ENCODE measurements at regions not wholly inside any gene's neighbourhood (a gene's known extent, or its start where the extent isn't known, plus 50 kb on each side); places are given as distances from the start of the nearest gene placed in this dataset.

DNA sequence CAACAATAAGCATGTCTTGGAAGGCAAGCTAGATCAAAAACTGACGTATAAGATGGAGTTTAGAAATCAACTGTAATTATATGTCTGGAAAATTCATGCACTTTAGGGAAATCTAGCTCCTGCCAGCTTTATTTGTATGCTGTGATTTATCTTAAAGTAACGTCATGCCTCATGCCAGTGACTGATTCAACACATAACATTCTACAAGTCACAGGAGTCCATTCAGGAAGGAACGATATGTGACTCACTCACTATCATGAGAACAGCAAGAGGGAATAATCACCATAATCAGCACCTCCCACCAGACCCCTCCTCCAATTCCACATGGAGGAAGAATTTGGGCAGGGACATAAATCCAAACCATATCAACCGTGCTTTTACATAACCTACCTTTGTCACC is 682.4 kb upstream of the ADAMTS5 start:
- DNase-seq: no peak

DNA sequence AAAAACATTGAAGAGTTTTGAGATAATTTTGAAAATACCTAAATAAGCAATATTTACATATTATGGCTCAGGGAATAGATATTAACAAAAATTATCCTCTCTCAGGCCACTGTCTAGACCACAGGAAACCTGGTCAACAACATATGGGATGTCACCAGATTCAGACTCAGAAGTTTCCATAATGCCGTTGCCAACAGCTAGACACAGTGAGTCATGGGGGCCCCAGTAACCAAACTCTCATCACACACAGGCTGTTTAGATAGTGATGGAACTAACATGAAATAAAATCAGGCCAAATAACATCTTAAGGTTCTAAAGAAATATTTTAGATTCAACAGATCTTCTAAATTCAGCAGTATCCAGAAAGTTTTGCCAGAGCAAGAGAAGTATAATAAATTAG is 681.7 kb upstream of the ADAMTS5 start:
- no peak for DNase-seq

DNA sequence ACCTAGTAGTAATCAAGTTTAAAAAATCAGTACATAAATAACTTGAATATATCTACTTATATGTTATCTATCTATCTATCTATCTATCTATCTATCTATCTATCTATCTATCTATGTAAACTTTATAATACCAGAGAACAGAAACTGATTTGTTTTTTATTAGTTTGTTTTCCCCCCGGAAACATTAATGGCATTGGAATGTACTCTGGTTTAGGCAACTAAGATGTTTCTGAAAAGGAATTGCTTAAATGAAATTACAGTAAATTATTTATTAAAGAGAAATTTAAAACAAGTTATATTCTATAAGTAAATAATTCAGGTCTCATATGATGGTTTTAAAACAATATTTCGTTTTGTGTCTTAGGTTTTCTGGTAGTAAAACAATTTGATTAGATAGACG is 681.0 kb upstream of the ADAMTS5 start:
- DNase-seq: no peak

DNA sequence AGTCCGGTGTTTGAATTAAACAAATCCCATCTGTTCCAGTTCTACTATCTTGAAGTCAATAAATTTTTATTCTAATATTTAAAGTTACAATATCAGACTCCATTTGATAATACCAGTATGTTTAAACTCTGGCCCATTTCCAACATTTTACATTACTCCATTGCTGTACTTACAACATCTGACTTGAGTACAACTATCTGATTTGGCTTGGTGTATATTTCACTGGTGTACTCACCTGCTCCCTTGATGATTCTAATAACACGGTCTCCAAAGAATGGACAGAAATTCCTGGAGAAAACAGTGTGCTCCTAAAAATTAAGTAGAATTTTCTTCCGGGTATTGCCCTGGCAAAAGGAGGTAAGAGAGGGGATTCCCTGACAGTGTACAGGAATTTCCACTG is 680.5 kb upstream of the ADAMTS5 start:
- DNase-seq: no peak

DNA sequence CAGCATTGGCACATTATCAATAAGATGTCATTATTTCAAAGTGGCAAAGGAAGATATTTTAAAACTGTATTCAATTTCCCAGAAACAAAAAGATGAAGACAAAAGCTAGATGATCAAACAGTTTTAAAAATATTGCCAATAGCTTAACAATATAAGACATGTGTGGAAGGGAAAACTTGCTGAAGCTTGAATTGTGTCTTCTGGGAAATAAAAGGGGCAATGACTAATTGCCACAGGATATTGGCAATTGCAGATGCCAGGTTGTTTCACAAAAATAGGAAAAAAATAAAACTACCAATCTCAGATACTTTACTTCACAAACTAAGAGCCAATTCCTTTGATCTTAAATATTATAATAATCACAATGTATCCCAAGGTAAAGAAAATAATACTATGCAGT is 679.8 kb upstream of the ADAMTS5 start:
- no peak for DNase-seq

DNA sequence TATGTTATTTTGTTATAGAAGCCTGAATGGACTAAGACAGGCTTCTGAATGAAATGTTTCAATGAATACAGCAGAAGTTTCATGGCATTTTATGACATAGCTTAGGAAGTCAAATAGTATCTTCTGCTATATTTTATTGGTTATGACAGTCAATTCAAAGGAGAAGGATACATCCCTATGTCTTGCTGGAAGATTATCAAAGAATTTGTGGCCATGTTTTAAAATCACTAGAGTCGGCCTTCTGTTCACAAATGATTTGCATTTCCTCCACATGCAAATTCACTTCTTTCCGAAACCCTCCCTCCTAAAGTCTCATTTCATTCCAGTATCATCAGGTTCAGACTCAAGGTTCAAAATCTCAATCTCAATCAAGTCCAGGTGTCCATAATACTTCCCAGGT is 679.2 kb upstream of the ADAMTS5 start:
- no peak for DNase-seq

DNA sequence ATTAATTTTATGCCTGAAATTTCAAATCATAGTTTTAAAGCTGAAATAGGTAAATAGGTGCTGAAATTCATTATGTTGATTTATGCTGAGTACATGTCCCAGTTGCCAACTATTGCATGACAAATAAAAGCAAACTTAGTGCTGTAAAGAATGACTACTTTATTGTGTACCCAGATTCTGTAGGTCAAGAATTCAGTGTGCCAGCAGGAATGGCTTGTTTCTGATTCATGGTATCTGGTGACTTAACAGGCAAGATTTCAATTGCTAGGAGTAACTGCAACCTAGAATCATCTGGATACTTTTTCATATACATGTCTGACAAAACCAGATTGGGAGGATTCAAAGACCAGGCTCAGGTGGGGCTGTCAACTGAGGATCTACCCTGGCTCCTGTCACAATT is 678.4 kb upstream of the ADAMTS5 start:
- DNase-seq: no peak

DNA sequence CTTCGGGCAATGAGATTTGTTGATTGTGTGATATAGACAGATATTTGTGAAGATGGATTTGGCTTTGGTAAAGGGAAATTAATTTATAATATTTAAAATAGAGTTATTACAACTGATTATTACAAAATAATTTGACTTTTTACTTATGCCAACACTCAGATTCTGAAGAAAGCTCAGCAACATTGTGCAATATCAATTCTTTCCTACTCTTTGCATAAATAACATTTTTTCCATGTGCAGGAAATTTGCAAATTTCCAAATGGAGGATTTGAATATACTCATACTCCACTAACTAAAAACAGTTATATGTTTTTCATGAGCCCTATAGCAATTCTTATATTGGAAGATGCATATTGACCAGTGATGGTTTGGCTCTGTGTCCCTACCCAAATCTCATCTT is 676.4 kb upstream of the ADAMTS5 start:
- DNase-seq: no peak

DNA sequence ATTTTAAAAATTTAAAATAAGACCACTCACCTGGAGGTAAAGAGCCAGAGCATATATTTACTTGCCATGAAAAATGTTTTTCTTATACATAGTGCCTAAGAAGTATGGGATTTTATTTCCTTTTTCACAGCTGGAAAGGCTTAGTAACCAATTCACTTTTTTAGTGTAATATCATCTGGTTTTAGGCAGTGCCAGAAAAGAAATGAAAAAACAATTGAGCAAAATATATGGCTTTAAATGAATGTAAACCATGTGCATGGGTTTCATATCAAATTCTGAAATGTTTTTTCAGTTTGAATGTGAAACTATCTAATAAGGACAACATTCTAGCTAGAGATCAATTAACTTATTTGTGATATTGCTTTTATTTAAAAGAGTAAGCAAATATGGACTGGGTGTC is 672.4 kb upstream of the ADAMTS5 start:
- DNase-seq: no peak

DNA sequence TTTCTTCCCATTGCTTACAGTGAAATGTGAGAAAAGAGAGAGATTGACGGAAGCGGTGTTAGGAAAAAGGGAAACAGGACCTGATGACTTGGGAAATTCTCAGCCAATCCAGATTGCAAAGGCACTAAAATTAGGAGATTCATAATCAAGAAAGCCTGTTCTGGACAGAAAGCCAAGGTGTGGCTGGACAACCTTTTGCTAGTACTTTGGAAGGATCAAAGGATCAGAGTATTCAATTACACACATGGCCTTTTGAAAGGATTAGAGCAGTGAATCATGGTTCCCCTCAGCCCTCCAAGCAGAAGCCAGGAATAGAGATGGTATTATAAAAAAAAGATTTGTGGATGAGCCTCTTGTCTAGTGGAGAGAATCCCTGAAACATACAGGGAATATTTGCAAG is 669.8 kb upstream of the ADAMTS5 start:
- no peak for DNase-seq

DNA sequence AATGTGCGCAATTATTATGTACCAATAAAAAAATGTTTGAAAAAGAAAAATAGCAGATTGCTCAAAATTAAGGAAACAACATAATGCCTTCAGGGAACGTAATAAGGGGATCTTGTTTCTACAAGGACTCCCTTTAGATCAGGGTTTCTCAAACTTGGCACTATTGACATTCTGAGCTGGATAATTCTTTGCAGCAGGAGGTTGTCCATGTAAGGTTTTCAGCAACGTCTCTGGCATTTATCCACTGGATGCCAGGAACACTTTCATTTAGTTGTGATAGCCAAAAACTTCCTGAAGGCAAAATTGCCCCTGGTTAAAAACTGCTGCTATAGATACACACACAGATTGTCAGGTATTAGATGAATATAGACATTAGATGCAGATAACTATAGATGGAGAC is 666.7 kb upstream of the ADAMTS5 start:
- no peak for DNase-seq

DNA sequence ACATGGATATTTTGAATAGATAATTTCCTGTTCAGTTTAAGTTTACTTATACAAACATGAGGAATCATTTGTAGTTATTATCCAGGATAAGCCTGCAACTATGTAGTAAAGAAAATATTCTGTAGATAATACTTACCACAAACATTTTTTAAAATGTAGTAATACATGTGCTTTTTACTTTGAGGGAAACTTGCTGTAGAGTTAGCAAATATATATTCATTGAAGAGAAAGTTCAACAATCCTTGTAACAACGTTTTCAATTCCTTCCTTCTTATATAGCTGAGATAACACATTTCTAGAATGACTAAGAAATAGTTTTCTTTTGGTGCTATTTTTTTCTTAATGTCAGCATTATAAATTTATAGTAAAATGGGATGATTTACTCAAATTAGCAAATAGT is 664.6 kb upstream of the ADAMTS5 start:
- DNase-seq: no peak

DNA sequence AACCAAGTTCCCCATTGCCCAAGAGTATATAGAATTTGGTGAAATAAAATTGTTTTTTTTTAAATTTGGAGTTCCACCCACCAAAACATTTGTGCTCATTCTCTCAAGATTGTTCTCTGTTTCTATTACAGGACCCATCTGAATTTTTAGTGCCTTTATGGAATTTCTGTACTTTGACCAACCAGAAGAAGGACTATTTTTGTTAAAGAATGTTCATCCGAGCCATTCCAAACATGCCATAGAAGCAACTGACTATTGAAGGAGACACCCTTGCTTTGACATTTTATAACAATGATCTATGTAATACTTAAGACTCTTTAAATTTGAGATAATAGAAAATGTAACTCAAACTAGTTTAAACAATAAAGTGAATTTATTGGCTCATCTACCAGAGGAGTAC is 655.7 kb upstream of the ADAMTS5 start:
- no peak for DNase-seq

DNA sequence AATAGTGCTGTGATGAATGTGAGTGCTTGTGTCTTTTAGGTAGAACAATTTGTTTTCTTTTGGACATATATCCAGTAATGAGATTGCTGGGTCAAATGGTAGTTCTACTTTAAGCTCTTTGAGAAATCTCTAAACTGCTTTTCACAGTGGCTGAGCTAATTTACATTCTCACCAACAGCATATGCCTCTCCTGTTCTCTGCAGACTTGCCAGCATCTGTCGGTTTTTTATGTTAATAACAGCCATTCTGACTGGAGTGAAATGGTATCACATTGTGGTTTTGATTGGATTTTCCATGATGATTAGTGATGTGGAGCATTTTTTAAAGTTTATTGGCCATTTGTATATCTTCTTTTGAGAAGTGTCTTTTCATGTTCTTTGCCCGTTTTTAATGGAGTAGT is 647.3 kb upstream of the ADAMTS5 start:
- no peak for DNase-seq

DNA sequence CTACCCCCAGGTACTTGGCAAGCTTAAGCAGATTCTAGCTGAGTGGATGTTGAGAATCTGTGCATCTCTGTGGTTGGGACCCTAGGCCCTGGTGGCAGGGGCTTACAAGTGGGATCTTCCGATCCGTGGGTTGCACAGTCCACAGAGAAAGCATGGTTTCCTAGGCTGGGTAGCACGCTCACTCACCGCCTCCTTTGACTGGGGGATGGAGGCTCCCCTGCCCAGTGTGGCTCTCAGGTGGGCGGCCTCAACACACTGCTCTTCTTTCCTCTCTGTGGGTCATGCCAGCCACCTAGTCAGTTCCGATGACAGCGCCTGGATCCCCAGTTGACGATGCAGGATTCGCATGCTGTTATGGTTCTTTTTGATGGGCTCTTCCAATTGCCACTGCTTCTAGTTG is 639.5 kb upstream of the ADAMTS5 start:
- no peak for DNase-seq

DNA sequence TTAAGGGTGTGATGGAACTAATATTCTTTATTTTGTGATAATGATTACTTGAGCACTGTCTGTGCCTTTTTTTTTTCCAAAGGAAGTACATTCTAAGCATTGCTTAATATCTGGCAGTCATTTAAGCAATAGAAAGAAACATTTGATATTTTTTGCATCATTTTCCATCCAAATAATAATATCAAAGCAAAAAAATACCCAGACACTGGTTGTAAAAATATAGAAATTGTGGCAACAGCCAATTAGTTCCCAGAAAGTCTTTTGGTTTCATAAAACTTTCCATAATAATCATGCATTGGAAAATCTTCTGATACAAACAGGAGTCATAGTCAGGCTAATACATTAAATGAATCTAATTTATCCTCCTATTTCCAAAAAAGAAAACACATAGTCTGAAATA is 629.3 kb upstream of the ADAMTS5 start:
- no peak for DNase-seq

DNA sequence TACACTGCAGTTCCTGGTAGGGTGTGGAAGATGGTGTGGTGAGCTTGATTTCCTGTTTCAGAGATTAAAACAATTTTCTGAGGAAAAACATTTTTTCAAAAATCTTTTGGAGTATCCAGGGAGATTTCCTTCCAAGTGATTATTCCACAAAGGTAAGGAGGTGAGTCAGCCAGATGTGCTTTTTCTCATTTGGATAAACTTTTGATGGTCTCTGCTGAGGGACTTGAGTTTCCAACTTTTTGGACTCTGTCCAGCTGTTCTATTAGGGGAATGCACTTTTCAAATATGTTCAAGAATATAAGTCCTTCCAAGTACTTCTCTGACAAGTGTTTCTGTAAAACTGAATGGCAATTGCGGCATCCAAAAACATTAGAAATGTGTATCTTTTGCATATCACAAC is 628.8 kb upstream of the ADAMTS5 start:
- no peak for DNase-seq

DNA sequence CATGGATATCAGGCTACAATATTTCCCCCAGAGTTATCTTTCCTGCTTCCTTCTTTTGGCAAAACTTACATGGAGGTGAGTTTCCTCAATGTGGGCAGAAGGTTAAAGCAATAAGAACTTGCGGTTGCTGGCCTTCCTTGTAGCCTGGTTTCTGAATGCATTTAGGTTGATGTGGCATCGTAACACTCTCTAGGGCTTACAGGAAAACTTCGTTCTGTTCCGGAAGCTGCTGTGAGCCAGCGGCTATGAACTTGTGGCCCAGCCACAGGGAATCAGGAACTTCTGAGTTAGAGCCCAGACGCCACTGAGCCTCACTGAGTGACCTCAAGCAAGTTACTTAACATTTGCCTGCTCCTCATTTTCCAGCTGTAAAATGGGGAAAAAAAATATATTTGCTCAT is 623.4 kb upstream of the ADAMTS5 start:
- DNase-seq: no peak

DNA sequence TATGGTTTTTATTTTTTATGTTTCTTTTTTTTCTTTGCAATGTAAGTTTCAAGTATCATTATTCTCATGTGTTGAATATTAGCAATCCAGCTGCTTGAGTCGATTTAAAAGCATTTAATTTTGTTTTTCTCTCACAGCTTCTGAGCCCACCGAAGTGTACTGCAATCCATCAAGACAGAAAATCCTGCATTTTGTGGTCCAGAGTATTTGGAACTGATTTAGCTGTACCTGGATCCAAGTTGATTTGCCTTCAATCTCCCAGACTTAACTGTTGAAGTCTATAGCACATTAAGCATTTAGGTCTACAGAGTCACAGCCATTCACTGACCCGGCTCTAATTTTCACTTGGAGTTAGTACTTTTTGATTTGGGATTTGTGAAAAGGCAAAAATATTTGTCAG is 622.9 kb upstream of the ADAMTS5 start:
- DNase-seq: no peak

DNA sequence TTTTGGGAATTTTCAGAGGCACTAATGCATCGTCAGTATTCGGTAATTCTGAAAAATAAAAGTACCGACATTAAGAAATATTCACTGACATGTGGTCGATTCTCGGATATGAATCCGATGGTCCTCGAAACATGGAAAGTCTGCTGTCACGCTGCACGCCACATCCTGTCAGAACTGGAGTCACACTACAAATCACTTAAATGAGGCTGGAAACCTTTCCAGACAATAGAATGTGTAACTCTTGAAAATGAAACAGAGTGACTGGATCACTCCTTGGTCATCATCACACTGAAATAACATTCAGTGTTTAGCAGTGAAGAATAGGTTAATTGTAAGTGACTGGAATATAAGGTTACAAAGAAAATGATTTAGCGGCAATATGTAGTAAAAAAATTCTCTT is 620.1 kb upstream of the ADAMTS5 start:
- no peak for DNase-seq

DNA sequence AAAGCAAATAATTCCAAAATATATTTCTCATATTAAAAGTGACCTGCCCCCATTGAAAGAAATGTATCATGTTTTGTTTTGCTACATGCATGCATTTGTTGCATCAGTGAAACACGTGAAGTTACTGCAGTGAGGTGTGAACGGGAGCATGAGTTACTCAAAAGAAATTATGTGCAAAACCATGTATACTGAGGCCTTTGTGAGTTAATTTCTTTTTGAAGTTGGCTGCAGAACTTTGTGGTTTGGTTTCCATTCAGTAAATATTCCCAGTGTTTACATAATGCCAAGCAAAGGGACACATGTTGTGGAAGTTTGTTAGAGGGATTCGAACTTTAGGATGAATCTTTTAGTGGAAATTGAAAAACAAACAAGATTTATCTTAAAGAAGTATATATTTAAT is 619.4 kb upstream of the ADAMTS5 start:
- no peak for DNase-seq

DNA sequence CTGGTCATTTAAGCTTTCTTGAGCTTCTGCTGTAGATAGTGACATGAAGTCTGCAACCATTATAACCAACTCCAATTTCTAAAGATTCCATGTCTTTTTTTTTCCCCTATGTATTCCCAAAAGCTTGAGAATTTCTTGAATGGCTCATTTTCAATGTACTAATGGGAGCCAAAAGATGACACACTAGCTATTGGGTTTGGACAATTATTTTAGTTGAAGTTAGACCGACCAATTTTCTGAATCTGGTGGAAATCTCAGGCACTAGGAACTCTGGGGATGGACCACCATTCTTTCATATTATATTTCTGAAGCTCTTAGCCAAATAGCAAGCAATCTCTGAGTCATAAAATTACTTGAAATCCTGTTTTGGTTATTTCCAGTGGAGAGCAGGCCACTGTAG is 617.4 kb upstream of the ADAMTS5 start:
- DNase-seq: no peak

DNA sequence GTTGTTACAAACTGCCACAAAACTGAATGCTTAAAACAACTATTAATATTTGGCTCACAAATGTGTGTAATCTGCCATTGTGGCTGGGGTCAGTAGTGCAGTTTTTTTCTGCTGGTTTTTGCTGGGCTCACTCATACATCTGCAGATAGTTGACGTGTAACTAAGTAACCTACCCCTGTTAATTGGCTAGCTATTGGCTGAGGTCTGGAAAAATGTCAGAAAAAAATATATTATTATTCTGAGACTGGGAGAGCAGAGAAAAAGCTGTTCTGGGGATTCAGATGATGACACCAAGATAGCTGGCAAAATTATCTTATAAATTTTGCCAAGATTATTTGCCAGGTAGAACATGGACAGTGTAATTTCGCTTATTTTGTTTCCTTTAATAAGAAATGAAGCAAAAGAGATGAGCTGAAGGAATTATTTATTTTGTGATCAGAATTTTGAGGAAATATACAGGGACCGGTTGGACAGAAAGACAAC is 616.1 kb upstream of the ADAMTS5 start:
- DNase-seq: no peak

DNA sequence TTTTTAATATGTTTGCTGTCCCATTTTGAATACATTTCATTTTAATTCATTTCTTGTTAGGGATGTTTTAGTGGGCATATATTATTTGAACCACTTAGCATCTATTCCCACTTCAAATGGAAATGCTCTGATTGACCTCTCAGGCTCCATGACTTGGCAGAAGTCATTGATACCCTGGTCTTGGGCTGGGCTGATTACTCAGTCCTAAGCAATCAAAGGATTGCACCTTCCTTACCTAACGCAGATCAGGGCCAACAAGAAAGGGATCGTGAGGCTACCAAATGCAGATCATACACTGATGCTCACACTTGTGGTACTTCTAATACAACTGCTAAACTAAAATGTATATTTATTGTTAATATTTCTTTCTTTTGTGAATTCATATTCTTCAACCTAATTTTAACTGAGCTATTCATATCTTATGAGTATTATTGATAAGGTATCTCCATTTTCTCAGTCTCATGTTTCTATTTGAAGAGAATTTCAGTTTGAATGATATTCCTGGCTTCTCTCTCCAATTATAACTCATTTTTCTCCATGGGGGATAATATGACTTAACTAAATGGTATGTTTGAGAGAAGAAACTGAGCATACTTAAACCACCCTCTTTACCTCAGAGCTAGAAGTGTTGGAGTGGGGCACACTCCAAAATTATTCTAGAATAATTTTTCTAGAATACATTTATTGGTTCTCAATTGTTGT is 615.5 kb upstream of the ADAMTS5 start:
- no peak for DNase-seq

DNA sequence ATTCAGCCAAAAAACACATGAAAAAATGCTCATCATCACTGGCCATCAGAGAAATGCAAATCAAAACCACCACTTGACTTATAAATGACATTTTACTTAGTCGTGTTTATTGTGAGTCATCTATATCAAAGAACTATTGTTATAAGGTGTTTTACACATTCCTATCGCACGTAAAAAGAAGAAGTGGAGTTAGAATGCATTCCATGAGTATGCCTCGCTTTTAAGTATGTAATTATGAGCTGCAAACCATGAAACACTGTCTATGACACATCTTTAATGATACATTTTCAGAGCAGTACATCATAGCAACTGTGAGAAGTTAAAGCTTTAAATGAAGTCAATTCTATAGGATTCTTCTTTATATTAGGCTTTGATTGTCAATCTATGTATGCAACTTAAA is 614.3 kb upstream of the ADAMTS5 start:
- DNase-seq: no peak

DNA sequence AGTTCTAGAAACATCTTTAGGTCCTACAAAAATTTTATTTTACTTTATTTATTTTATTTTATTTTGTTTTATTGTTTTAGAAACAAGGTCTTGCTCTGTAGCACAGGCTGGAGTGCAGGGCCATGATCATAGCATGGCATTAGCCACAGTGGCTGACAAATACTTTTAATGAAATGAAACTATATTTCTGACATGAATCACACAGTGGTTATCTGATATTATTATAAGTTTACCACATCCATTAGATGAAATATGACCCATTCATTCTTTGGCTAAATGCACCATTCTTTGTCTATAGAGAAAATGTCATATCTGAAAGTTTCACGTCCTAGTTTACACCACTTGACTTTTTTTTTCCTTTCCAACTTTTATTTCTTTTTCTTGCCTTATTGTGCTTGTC is 613.4 kb upstream of the ADAMTS5 start:
- no peak for DNase-seq
